Astrocyte of the cerebellum (primary cell): ENCODE measurements at regions not wholly inside any gene's neighbourhood (a gene's known extent, or its start where the extent isn't known, plus 50 kb on each side); places are given as distances from the start of the nearest gene placed in this dataset.
"Not testable (repeated sequence)": the region's sequence is repeated elsewhere in the genome, so short reads cannot be mapped to it uniquely, and the experiment has no call there.

Experiments used
- DNase-seq: peaks from one replicate; pipeline ENCODE4 v3.0.0-alpha.2; 2011; ENCODE audit warnings: low read depth
- H3K4me3 ChIP-seq: 2 replicates; pipeline ENCODE4 v1.5.1; 2011; ENCODE audit warnings: mild to moderate bottlenecking, low read depth, low read length, moderate library complexity
- in situ Hi-C: cut with HindIII; loops from 2 replicates; pipeline ENCODE4 v1.10.0; 2017; ENCODE audit warnings: low sequenced_read_pairs
- TF ChIP-seq, protein P1 (sequence below): IDR thresholded peaks from 2 replicates; pipeline ENCODE4 v1.5.1; 2012; ENCODE audit warnings: low read length, low read depth, moderate library complexity, mild to moderate bottlenecking; ENCODE audit errors: missing control alignments

- DNase-seq = peak; percentile 74
- H3K4me3 ChIP-seq = no peak overlapping the region
- TF ChIP-seq, protein P1, sequence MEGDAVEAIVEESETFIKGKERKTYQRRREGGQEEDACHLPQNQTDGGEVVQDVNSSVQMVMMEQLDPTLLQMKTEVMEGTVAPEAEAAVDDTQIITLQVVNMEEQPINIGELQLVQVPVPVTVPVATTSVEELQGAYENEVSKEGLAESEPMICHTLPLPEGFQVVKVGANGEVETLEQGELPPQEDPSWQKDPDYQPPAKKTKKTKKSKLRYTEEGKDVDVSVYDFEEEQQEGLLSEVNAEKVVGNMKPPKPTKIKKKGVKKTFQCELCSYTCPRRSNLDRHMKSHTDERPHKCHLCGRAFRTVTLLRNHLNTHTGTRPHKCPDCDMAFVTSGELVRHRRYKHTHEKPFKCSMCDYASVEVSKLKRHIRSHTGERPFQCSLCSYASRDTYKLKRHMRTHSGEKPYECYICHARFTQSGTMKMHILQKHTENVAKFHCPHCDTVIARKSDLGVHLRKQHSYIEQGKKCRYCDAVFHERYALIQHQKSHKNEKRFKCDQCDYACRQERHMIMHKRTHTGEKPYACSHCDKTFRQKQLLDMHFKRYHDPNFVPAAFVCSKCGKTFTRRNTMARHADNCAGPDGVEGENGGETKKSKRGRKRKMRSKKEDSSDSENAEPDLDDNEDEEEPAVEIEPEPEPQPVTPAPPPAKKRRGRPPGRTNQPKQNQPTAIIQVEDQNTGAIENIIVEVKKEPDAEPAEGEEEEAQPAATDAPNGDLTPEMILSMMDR = no peak
- in situ Hi-C loops = no loop called here
Measured at GRCh38 chr2:180876506-180876905, 103.9 kb upstream of the UBE2E3 start.

GRCh38 chr2:180873219-180873618 is 107.2 kb upstream of the UBE2E3 start:
- H3K4me3 ChIP-seq = no peak overlapping the region
- no peak for DNase-seq
- in situ Hi-C loops = no loop called here
- TF ChIP-seq, protein P1 = no peak

- H3K4me3 ChIP-seq, in situ Hi-C loops, DNase-seq: not testable (repeated sequence)
Measured at GRCh38 chr2:180872781-180873180, 107.6 kb upstream of the UBE2E3 start.

DNA sequence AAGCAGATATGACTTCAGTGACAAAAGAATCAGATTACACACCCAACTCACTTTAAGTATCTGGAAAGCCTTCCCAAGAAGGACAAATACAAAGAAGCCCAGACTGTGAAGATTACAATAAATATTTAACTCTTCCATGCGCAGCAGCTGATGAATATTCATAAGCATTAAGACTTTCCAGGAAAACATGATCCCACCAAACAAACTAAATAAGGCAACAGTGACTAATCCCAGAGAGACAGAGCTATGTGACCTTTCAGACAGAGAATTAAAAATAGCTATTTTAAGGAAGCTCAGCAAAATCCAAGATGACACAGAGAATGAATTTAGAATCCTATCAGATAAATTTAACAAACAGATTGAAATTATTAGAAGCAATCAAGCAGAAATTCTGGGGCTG is 108.2 kb upstream of the UBE2E3 start:
- peak; percentile 35 for DNase-seq
- in situ Hi-C loops = no loop called here
- TF ChIP-seq, protein P1 = no peak
- no peak overlapping the region for H3K4me3 ChIP-seq

DNA sequence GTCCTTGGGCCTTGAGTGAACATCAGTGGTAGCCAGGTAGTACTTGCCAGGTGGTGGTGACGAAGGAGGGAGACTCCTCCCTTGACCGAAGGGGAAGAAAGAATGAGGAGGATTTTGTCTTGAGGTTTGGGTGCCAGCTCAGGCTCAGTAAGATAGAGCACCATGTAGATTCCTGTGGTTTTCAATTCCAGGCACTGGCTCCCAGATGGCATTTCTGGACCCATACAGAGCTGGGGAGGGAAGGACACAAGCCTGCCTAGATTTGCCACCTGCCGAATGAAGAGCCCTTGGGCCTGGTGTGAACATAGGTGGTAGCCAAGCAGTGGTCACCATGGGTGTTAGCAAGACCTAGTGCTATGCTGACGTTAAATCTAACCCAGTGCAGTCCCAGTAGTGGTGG is 108.8 kb upstream of the UBE2E3 start:
- no peak overlapping the region for H3K4me3 ChIP-seq
- TF ChIP-seq, protein P1 = no peak
- no peak for DNase-seq
- in situ Hi-C loops = no loop called here

- in situ Hi-C loops = no loop called here
- DNase-seq = no peak
- H3K4me3 ChIP-seq = no peak overlapping the region
- TF ChIP-seq, protein P1 = no peak
Measured at GRCh38 chr2:180849851-180850250, 130.6 kb upstream of the UBE2E3 start.

DNA sequence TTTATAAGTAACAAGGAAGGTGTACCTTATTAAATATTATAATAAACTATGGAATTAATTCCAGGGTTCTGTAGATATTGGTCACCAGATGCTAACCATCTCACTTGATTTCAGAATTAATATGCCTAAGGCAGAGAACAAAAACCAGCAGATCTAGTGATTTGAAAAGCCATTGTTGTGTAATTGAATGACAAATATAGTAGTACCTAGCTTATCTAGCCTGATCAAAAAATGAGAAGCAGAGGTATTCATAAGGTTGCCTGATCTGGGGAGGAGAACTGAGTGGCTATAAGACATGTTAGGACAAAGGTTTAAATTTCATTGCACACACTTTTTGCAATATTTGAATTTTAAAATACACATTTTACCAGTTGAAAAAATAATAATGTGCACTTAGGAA is 132.0 kb upstream of the UBE2E3 start:
- no peak for DNase-seq
- in situ Hi-C loops = no loop called here
- TF ChIP-seq, protein P1 = no peak
- H3K4me3 ChIP-seq = no peak overlapping the region
